Cardiac fibroblast (primary cell): ENCODE measurements at regions not wholly inside any gene's neighbourhood (a gene's known extent, or its start where the extent isn't known, plus 50 kb on each side); places are given as distances from the start of the nearest gene placed in this dataset.

Experiments
- DNase-seq, 2 donors: peaks; one replicate each; pipeline versions ENCODE4 v3.0.0 to v3.0.0-alpha.2; 2010; ENCODE audit warnings: low read depth in 2 of 2
- H3K4me3 ChIP-seq, 2 donors: replicated peaks in 1 of 2; 1 replicate in 1 of 2; 2 replicates in 1 of 2; pipeline ENCODE4 v1.5.1; 2011; ENCODE audit warnings: low read depth in 2 of 2, low read length in 2 of 2, mild to moderate bottlenecking in 2 of 2, moderate library complexity in 1 of 2
- TF ChIP-seq, protein P1 (sequence below): IDR thresholded peaks from one replicate; pipeline ENCODE4 v1.5.1; 2011; ENCODE audit warnings: low read depth, mild to moderate bottlenecking, low read length, inconsistent platforms

DNA sequence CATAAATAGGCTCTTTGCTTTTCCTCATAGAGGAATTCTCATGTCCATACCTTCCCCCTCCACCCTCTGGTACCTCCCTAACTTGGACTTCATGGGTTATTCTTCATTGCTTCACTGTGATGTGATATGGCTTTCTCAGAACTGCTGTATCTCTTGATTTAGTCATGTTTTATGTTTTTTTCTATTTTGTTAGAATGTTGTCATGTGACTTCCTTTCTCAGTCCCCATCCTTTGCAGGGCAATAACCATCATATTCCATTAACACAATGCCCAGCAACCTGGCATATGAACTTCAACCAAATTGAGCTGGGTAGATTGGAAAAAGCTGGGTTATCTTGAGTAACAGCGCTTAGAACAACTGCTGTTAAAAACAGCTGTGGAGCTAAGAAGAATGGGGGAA lies 190.9 kb upstream of the PRSS16 start:
- TF ChIP-seq, protein P1, sequence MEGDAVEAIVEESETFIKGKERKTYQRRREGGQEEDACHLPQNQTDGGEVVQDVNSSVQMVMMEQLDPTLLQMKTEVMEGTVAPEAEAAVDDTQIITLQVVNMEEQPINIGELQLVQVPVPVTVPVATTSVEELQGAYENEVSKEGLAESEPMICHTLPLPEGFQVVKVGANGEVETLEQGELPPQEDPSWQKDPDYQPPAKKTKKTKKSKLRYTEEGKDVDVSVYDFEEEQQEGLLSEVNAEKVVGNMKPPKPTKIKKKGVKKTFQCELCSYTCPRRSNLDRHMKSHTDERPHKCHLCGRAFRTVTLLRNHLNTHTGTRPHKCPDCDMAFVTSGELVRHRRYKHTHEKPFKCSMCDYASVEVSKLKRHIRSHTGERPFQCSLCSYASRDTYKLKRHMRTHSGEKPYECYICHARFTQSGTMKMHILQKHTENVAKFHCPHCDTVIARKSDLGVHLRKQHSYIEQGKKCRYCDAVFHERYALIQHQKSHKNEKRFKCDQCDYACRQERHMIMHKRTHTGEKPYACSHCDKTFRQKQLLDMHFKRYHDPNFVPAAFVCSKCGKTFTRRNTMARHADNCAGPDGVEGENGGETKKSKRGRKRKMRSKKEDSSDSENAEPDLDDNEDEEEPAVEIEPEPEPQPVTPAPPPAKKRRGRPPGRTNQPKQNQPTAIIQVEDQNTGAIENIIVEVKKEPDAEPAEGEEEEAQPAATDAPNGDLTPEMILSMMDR = no peak
- no peak for DNase-seq
- no peak overlapping the region for H3K4me3 ChIP-seq

DNA sequence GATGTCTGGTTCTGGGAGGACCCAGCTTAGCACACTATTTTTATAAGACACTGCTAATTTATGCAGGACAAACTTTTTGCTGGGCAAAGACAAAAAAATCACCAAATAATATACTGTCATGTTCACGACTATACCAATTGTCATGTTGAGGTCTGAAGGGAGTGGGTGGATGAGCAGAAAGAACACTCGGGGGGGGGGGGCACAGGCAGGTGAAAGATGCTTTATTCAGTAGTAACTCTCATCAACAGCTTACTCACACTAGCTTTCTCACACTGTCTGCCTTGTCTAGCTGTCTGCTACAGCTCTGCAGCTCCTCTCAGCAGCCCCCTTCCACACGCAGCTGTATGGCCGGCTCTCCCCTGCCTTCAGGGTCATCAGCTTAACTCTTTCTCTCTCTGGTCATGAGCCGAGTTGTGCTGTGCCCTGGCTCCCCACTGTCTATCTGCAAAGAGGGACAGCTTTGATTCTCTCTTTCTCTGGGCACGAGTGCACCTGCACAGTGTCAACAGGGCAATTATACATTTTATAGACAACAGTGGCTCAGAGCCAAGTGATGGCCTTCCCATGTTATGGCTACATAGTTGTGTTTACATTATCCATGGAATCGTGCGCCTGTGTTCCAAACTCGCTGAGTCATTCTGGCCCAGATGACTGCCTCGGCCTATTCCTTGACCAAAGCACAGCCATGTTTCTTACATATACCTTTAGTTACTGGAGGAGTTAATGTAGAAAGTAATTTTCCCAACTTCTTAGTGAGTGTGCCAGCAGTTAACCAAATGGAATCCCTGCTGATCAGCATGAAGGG lies 187.7 kb upstream of the PRSS16 start:
- no peak overlapping the region for H3K4me3 ChIP-seq
- no peak for DNase-seq
- TF ChIP-seq, protein P1 = no peak

DNA sequence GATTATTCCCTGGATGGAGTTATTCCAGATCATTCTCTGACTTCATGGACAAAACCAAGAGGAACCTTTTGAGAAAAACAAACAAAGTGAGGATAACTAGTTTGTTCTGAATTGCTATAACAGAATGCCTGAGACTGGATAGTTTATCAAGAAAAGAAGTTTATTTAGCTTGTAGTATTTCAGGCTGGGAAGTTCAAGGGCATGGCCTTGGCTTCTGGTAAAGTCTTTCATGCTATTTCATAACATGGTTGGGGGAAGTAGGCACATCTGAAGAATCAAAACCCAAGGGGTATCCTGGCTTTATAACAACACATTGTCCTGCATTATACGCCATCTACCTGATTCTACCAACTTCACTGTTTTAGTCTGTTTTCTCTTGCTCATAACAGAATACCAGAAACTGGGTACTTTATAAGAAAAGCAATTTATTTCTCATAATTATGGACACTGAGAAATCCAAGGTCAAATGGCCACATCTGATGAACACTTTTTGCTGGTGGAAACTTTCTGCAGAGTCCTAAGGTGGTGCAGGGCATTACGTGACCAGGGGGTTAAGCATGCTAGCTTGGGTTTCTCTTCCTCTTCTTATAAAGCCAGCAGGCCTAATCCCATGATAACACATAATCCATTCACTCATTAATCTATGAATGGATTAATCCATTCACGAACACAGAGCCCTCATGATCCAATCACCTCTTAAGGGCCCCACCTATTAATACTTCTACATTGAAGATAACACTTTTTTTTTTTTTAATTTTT lies 186.1 kb upstream of the PRSS16 start:
- no peak for DNase-seq
- no peak overlapping the region for H3K4me3 ChIP-seq
- TF ChIP-seq, protein P1 = no peak

DNA sequence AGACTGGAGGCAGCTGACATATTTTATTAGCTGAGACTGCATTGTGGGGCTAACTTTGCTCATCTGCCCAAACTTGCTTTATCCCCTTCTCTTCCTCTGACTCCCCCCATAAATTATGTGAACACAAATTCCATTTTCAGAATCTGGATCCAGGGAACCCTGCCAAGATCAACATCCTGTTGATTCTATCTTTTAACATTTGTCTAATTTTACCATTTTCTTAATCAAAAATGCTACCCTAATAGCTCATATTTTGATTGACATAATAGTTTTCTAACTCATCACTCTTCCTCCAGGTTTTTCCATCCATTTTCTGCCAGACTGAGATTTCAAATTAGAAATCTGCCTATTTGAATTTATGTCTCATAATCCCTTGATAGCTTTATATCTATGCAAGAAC lies 184.7 kb upstream of the PRSS16 start:
- TF ChIP-seq, protein P1 = no peak
- no peak overlapping the region for H3K4me3 ChIP-seq
- DNase-seq = no peak

DNA sequence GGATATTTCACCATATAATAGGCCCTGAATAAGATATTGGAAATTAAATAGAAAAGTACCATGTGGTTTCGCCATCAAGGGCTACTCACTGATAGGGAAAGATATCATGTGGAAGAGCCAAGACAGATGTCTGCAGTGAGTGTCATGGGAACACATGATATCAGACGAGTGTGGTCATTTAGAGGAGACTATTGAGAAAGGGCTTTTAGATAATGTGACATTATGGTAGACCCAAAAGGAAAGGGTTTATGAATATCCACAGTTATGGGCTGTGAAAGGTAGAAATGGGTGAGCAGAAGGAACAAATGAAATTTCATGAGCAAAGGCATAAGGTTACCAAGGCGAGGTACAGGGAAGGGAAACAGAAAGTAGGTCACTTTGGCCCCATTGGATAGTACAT lies 182.3 kb upstream of the PRSS16 start:
- DNase-seq = no peak
- TF ChIP-seq, protein P1 = no peak
- H3K4me3 ChIP-seq = no peak overlapping the region

DNA sequence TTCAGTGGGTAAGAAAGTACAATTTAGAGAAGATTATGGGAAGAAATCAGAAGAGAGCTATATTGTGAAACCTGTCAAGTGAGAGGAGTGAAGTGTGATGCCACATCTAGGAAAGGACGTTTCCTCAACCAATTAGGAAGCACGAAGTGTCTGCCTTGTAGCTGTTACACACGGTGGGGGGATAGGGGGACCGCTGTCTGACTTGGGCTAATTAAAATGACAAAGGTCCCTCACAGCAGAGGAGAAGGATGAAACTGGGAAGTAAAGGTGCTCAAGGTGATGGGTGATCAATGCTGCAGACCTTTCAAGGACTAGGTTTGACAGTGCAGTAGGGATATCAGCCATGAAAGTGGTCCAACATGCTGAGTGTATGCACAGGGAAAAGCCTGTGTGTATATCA lies 181.1 kb upstream of the PRSS16 start:
- TF ChIP-seq, protein P1 = no peak
- H3K4me3 ChIP-seq = no peak overlapping the region
- no peak for DNase-seq
